ENCODE measurements at regions not wholly inside any gene's neighbourhood (a gene's known extent, or its start where the extent isn't known, plus 50 kb on each side); places are given as distances from the start of the nearest gene placed in this dataset.
"Not testable (repeated sequence)": the region's sequence is repeated elsewhere in the genome, so short reads cannot be mapped to it uniquely, and the experiment has no call there.

- not testable (repeated sequence) for H3K9ac ChIP-seq (ENCODE audit: low read length); H3K27me3 ChIP-seq (replicated peaks; ENCODE audit: insufficient read depth, low read length); H3K79me2 ChIP-seq (ENCODE audit: low read length); H3K4me1 ChIP-seq (ENCODE audit: low read length); H3F3A ChIP-seq (ENCODE audit: insufficient read depth, low read length); H2AFZ ChIP-seq (ENCODE audit: low read length); H3K4me2 ChIP-seq (ENCODE audit: low read depth, low read length); H3K9me2 ChIP-seq (replicated peaks; ENCODE audit: insufficient read depth, low read length); H3K4me3 ChIP-seq (ENCODE audit: low read length); H3K27ac ChIP-seq (ENCODE audit: low read length); DNase-seq; H3K9me3 ChIP-seq (replicated peaks; ENCODE audit: insufficient read depth, low read length); H4K20me1 ChIP-seq (ENCODE audit: insufficient read depth, low read length); H3K36me3 ChIP-seq (replicated peaks; ENCODE audit: insufficient read depth, low read length)
Measured at GRCh38 chr2:87663347-87663746, 84.5 kb upstream of the PLGLB2 start.

DNA sequence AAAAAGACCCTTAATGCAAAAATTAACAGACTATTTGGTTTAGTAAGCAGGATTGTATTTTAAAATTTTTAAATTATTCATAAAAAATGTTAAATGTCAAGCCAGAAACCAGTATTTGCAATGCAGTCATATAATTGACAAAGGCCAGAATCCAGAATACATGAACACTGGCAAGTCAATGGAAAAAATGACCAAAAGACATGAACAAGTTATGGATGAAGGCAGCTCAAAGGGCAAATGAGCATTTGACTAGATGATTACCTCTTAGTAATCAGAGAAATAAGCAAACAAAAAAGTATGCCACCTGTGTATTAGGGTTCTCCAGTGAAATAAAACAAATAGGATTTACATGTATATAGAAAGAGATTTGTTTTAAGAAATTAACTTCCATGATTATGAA is 80.9 kb upstream of the PLGLB2 start:
- not testable (repeated sequence) for H3K9me2 ChIP-seq (replicated peaks; ENCODE audit: insufficient read depth, low read length); H3K9ac ChIP-seq (ENCODE audit: low read length); H3K4me2 ChIP-seq (ENCODE audit: low read depth, low read length); H3K9me3 ChIP-seq (replicated peaks; ENCODE audit: insufficient read depth, low read length); DNase-seq; H3F3A ChIP-seq (ENCODE audit: insufficient read depth, low read length); H3K79me2 ChIP-seq (ENCODE audit: low read length); H3K27me3 ChIP-seq (replicated peaks; ENCODE audit: insufficient read depth, low read length); H3K36me3 ChIP-seq (replicated peaks; ENCODE audit: insufficient read depth, low read length); H2AFZ ChIP-seq (ENCODE audit: low read length); H3K4me3 ChIP-seq (ENCODE audit: low read length); H4K20me1 ChIP-seq (ENCODE audit: insufficient read depth, low read length); H3K27ac ChIP-seq (ENCODE audit: low read length); H3K4me1 ChIP-seq (ENCODE audit: low read length)

DNA sequence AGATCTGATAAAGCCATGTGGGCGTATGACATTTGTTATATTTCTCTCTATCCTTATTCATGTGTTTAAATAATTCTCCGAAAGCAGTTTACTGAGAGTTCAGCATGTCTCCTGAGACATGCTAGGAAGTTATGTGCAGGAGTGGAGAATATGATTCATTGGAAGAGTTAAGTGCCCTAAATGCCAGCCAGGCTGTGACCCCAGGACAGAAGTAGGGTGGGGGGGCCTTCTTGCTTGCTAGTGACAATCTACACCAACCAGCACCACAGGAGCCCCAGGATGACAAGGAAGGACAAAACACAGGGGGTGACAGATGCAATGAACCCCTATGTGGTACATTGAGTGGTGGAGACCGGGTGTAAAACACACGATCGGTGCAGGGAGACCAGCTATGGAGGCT is 79.5 kb upstream of the PLGLB2 start:
- not testable (repeated sequence) for DNase-seq; H2AFZ ChIP-seq (ENCODE audit: low read length); H3K9me2 ChIP-seq (replicated peaks; ENCODE audit: insufficient read depth, low read length); H3K27ac ChIP-seq (ENCODE audit: low read length); H3F3A ChIP-seq (ENCODE audit: insufficient read depth, low read length); H4K20me1 ChIP-seq (ENCODE audit: insufficient read depth, low read length); H3K79me2 ChIP-seq (ENCODE audit: low read length); H3K9me3 ChIP-seq (replicated peaks; ENCODE audit: insufficient read depth, low read length); H3K36me3 ChIP-seq (replicated peaks; ENCODE audit: insufficient read depth, low read length); H3K4me2 ChIP-seq (ENCODE audit: low read depth, low read length); H3K27me3 ChIP-seq (replicated peaks; ENCODE audit: insufficient read depth, low read length); H3K9ac ChIP-seq (ENCODE audit: low read length); H3K4me1 ChIP-seq (ENCODE audit: low read length); H3K4me3 ChIP-seq (ENCODE audit: low read length)

DNA sequence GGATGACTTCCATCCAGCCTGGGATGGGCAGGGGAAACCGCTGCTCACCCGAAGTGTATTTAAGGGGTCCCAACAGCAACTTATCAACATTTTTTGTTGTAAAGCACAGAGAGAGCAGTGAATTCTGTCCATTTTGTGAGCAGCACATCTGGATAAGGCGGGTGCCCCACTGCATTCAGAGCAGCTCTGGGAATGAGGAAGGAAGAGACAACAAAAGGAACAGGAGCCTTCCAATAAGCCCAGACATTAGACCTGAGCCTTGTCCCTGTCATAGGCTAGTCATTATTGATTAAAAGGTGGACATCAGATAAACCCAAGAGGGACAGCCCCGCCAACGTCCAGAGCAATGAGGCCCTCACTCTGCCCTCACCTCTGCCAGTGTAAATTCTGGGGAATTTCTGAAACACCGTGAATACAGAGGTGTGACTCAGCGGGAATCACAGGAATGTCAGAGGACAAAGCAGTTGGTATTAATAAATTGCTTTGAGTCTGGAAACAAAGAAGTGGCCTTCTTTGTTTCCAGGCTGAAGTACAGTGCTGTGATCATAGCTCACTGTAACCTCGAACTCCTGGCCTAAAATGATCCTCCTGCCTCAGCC is 78.2 kb upstream of the PLGLB2 start:
- H3K4me2 ChIP-seq (ENCODE audit: low read depth, low read length); H3K9ac ChIP-seq (ENCODE audit: low read length); H3K36me3 ChIP-seq (replicated peaks; ENCODE audit: insufficient read depth, low read length): not testable (repeated sequence)

DNA sequence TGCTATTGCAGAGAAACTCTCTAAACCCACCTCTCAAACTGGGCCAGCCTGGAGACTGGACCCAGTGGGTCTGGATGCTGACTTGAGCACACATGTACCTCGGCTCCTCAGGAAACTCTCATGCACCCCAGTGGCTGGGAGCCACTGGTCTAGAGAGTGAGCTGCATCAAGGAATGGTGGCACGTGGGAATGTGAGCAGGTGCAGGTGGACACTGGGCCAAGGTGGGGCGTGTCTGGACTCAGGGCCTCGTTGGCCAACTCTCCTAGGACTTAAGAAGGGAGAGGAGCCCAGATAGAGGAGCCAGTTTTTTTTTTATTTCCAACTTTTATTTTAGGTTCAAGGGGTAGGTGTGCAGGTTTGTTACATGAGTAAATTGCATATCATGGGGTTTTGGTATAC is 75.5 kb upstream of the PLGLB2 start:
- not testable (repeated sequence) for H3K27me3 ChIP-seq (replicated peaks; ENCODE audit: insufficient read depth, low read length); H3K79me2 ChIP-seq (ENCODE audit: low read length); H3K9me2 ChIP-seq (replicated peaks; ENCODE audit: insufficient read depth, low read length); H4K20me1 ChIP-seq (ENCODE audit: insufficient read depth, low read length); H3K36me3 ChIP-seq (replicated peaks; ENCODE audit: insufficient read depth, low read length); H2AFZ ChIP-seq (ENCODE audit: low read length); H3K4me1 ChIP-seq (ENCODE audit: low read length); DNase-seq; H3F3A ChIP-seq (ENCODE audit: insufficient read depth, low read length); H3K9me3 ChIP-seq (replicated peaks; ENCODE audit: insufficient read depth, low read length); H3K4me2 ChIP-seq (ENCODE audit: low read depth, low read length); H3K9ac ChIP-seq (ENCODE audit: low read length); H3K27ac ChIP-seq (ENCODE audit: low read length); H3K4me3 ChIP-seq (ENCODE audit: low read length)

More for the DNA sequence above, 78.2 kb upstream of the PLGLB2 start:
- not testable (repeated sequence) for H2AFZ ChIP-seq (ENCODE audit: low read length); H3K27me3 ChIP-seq (replicated peaks; ENCODE audit: insufficient read depth, low read length); H3F3A ChIP-seq (ENCODE audit: insufficient read depth, low read length); H3K4me3 ChIP-seq (ENCODE audit: low read length); DNase-seq; H3K4me1 ChIP-seq (ENCODE audit: low read length); H3K27ac ChIP-seq (ENCODE audit: low read length); H3K9me3 ChIP-seq (replicated peaks; ENCODE audit: insufficient read depth, low read length); H3K9me2 ChIP-seq (replicated peaks; ENCODE audit: insufficient read depth, low read length); H4K20me1 ChIP-seq (ENCODE audit: insufficient read depth, low read length); H3K79me2 ChIP-seq (ENCODE audit: low read length)

- H3K27me3 ChIP-seq (replicated peaks; ENCODE audit: insufficient read depth, low read length); H3K9me3 ChIP-seq (replicated peaks; ENCODE audit: insufficient read depth, low read length); H2AFZ ChIP-seq (ENCODE audit: low read length); H3K4me1 ChIP-seq (ENCODE audit: low read length); H3K79me2 ChIP-seq (ENCODE audit: low read length); H4K20me1 ChIP-seq (ENCODE audit: insufficient read depth, low read length); H3K36me3 ChIP-seq (replicated peaks; ENCODE audit: insufficient read depth, low read length); H3K9me2 ChIP-seq (replicated peaks; ENCODE audit: insufficient read depth, low read length); H3F3A ChIP-seq (ENCODE audit: insufficient read depth, low read length); H3K4me3 ChIP-seq (ENCODE audit: low read length); H3K27ac ChIP-seq (ENCODE audit: low read length); H3K4me2 ChIP-seq (ENCODE audit: low read depth, low read length); H3K9ac ChIP-seq (ENCODE audit: low read length); DNase-seq: not testable (repeated sequence)
Measured at GRCh38 chr2:87674729-87675128, 73.2 kb upstream of the PLGLB2 start.

GRCh38 chr2:87675487-87675886 is 72.4 kb upstream of the PLGLB2 start:
- not testable (repeated sequence) for H3K9me2 ChIP-seq (replicated peaks; ENCODE audit: insufficient read depth, low read length); H3K4me2 ChIP-seq (ENCODE audit: low read depth, low read length); H3K36me3 ChIP-seq (replicated peaks; ENCODE audit: insufficient read depth, low read length); H3K79me2 ChIP-seq (ENCODE audit: low read length); H3K4me3 ChIP-seq (ENCODE audit: low read length); DNase-seq; H3K4me1 ChIP-seq (ENCODE audit: low read length); H2AFZ ChIP-seq (ENCODE audit: low read length); H3F3A ChIP-seq (ENCODE audit: insufficient read depth, low read length); H4K20me1 ChIP-seq (ENCODE audit: insufficient read depth, low read length); H3K9me3 ChIP-seq (replicated peaks; ENCODE audit: insufficient read depth, low read length); H3K9ac ChIP-seq (ENCODE audit: low read length); H3K27ac ChIP-seq (ENCODE audit: low read length); H3K27me3 ChIP-seq (replicated peaks; ENCODE audit: insufficient read depth, low read length)

GRCh38 chr2:87677421-87677923 is 70.4 kb upstream of the PLGLB2 start:
- H3K27me3 ChIP-seq (replicated peaks; ENCODE audit: insufficient read depth, low read length); H3K4me3 ChIP-seq (ENCODE audit: low read length); DNase-seq; H3K36me3 ChIP-seq (replicated peaks; ENCODE audit: insufficient read depth, low read length); H2AFZ ChIP-seq (ENCODE audit: low read length); H3F3A ChIP-seq (ENCODE audit: insufficient read depth, low read length); H3K27ac ChIP-seq (ENCODE audit: low read length); H3K79me2 ChIP-seq (ENCODE audit: low read length); H3K9ac ChIP-seq (ENCODE audit: low read length); H3K9me2 ChIP-seq (replicated peaks; ENCODE audit: insufficient read depth, low read length); H3K9me3 ChIP-seq (replicated peaks; ENCODE audit: insufficient read depth, low read length); H3K4me2 ChIP-seq (ENCODE audit: low read depth, low read length); H3K4me1 ChIP-seq (ENCODE audit: low read length); H4K20me1 ChIP-seq (ENCODE audit: insufficient read depth, low read length): not testable (repeated sequence)

Data from MM.1S (cell line).